ENCODE measurements at regions not wholly inside any gene's neighbourhood (a gene's known extent, or its start where the extent isn't known, plus 50 kb on each side); places are given as distances from the start of the nearest gene placed in this dataset.

DNA sequence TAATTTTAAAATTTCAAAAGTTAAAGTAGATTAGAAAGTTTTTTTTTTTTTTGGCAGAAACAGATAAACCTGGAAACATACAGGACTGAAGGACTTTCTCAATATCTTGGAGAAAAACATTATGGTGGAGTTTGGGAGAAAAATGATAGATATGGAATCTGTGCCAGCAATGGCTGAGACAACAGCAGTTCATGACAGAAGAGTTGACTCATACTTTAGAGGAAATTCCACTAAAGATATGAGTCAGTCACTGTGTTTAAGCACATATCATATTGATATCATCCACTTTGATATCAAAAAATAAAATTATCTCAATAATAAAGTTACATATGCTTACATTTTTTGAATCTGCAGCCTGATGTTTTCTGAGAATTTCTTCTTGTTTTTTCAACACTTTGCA is 193.9 kb upstream of the OR4E1 start:
- TF ChIP-seq, protein P1, sequence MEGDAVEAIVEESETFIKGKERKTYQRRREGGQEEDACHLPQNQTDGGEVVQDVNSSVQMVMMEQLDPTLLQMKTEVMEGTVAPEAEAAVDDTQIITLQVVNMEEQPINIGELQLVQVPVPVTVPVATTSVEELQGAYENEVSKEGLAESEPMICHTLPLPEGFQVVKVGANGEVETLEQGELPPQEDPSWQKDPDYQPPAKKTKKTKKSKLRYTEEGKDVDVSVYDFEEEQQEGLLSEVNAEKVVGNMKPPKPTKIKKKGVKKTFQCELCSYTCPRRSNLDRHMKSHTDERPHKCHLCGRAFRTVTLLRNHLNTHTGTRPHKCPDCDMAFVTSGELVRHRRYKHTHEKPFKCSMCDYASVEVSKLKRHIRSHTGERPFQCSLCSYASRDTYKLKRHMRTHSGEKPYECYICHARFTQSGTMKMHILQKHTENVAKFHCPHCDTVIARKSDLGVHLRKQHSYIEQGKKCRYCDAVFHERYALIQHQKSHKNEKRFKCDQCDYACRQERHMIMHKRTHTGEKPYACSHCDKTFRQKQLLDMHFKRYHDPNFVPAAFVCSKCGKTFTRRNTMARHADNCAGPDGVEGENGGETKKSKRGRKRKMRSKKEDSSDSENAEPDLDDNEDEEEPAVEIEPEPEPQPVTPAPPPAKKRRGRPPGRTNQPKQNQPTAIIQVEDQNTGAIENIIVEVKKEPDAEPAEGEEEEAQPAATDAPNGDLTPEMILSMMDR (IDR thresholded peaks at IDR 0.05) = no peak
- no peak for TF ChIP-seq POLR2A (IDR thresholded peaks at IDR 0.05)
